ENCODE measurements at regions not wholly inside any gene's neighbourhood (a gene's known extent, or its start where the extent isn't known, plus 50 kb on each side); places are given as distances from the start of the nearest gene placed in this dataset.
"Not testable (repeated sequence)": the region's sequence is repeated elsewhere in the genome, so short reads cannot be mapped to it uniquely, and the experiment has no call there.

DNA sequence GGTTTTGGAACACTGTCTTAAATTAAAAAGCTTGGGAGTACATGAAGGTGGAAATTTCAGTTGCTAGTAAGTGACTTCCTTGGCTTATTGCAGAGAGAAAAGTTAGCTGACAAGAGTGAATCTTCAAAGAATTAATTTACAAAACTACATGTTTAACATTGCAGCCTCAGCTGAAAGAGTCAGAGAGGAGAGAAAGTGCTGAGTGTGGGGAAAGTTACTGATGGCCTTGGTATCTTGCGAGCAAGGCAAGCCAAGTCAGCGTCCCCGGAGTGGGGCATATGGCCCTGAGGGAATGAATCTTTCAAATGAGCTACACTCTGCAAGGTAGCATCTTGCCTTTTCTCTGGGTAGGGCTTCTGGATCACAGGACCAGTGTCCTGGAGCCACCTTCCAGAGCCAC, 131.3 kb downstream of the LPIN1 start:
- no peak for DNase-seq (ENCODE audit: low read depth)

DNA sequence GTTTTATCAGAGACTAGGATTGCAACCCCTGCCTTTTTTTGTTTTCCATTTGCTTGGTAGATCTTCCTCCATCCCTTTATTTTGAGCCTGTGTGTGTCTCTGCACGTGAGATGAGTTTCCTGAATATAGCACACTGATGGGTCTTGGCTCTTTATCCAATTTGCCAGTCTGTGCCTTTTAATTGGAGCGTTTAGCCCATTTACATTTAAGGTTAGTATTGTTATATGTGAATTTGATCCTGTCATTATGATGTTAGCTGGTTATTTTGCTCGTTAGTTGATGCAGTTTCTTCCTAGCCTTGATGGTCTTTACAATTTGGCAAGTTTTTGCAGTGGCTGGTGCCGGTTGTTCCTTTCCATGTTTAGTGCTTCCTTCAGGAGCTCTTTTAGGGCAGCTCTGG, 138.8 kb downstream of the LPIN1 start:
- not testable (repeated sequence) for DNase-seq (ENCODE audit: low read depth)

- DNase-seq (ENCODE audit: low read depth) = not testable (repeated sequence)
Observed at GRCh38 chr2:11886899-11887298, 140.5 kb downstream of the LPIN1 start.

DNA sequence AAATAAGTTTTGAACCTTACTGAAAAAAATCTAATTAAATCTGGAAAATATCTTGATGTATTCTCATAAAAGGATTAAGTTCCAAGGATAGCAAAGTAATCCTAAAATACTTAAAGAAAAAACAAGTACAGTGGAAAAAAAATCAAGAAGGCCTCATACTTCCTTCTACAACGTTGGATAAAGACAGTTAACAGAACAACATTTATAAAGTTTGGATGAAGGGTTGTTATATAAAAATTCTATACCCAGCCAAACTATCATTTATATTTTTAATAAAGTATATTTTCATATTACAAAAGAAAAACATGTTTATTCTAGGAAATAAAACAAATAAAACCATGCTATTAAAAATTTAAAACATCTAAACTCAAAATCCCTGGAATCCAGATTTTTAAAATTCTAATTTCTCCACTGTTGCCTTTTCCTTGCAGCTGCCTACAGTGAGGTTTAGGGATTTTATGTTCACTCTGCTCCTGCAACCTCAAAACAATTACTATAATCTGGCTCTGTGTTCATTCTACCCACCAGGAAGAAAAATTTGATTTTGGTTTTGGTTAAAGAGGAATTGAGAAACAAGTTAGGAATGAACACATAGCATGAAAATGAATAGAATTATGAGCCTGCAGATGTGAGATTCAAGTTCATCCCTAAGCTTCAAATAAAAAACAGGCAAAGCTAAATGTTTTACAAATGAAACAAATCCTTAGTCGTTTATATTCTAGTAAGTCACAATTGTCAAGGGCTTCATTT, 142.8 kb downstream of the LPIN1 start:
- no peak for DNase-seq (ENCODE audit: low read depth)

DNA sequence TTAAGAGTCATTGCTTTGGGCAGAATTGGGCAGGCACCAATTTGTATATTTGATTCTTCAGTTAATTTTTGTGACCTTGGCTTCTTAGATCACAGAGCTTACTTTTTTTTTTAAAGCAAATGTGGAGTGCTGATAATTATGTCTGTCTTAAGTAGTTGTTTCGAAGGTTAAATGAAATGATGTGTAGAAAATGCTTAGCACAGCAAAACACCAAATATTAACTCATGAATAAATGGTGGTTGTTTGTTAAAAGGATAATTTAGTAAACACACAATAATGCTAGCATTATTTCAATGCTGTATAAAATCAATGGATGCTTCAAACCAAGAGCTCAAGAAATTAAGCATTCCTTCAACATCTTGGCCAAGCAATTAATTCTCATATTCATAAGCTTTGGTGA, 143.4 kb downstream of the LPIN1 start:
- no peak for DNase-seq (ENCODE audit: low read depth)

GRCh38 chr2:11891028-11891427, 144.6 kb downstream of the LPIN1 start:
- DNase-seq (ENCODE audit: low read depth) = no peak

DNA sequence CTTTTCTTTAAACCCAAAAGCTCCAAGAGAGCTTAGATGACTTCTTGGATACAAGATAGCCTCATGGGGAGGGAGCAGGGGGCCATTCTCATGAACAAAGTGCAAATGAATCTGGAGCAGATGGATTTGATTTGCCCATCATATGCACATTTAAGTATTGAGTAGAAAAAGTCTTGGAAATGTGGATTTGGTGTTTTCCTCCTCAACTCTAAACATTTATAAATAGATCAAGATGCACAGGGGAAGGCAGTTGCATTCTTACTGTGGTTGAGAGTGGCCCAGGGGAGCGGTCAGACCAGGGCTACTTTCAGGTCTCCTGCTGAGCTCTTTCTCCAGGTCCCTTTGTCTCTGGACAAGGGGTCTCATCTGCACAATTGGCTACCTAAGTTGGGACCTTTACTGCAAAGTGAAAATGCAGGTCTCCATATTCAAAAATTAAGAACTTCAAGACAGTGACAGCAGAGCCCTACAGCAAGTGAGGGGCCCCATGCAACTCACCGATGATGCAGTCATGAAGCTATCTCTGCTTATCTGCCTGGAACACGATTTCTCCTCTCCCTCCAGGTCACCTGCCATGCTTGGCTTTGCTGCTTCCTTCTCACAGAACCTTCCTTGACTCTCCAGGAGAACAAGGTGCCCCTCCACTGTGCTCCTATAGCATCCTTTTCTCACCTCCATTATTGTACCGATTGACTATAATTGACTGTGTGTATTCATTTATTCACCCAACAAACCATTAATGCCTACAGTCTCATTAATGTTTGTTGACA, 145.4 kb downstream of the LPIN1 start:
- DNase-seq (ENCODE audit: low read depth) = no peak

GRCh38 chr2:11896386-11896785, 150.0 kb downstream of the LPIN1 start:
- no peak for DNase-seq (ENCODE audit: low read depth)

DNA sequence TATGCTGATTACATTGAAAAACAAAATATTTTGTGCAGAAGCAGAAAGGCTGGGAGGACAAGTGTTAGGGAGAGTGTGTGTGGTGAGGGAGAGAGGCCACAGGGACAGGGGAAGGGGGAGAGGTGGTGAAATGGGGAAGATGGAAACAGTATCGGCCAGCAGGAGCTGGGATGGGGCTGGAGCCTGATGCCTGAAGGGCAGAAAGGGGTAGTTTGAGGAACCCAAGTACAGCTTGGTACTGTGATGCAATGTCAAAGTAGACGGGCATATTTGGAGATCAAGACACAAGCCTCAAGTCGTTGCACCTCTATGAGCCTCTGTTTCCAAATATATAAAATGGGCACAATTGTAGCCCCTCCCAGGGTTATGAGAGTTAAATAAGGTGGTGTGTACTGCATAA, 152.1 kb downstream of the LPIN1 start:
- DNase-seq (ENCODE audit: low read depth) = no peak

DNA sequence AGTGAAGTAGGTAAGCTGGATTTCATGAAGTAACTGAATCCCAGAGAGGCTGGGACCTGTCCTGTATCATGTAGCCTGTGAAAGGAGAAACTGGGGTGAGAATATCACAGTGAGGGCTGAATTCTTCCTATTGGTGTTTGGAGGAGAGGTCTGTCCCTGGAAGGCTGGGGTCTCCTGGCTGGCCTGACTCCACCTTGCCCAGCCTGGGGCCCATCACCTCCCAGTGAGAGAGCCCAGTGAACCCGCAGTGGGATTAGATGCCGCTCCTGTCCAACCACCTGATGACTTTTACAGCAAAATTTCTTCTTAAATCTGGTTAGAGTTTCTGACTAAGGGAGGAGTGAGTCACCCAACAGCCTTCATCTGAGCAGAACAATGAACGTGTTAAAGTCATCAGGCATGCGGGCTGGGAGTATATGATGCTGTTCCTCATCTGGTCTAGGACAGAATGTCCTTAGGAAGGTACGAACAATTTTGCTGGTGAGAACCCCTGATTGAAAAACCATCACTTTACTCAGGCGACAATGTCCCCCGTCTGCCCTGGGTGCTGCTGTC, 152.9 kb downstream of the LPIN1 start:
- DNase-seq (ENCODE audit: low read depth) = no peak

DNA sequence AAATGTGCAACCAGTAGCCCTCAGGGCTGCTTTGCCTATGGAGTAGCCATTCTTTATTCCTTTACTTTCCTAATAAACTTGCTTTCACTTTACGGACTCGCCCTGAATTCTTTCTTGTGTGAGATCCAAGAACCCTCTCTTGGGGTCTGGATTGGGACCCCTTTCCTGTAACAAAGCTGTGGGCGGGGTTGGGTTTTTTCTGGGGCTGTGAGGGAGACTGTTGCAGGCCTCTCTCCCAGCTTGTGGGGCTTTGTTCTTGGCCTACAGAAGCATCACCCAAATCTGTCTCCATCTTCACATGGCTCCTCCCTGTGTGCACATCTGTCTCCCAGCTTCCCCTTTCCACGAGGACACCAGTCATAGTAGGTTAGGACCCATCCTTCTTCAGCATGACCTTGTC, 154.5 kb downstream of the LPIN1 start:
- not testable (repeated sequence) for DNase-seq (ENCODE audit: low read depth)

GRCh38 chr2:11901351-11902069, 155.1 kb downstream of the LPIN1 start:
- DNase-seq (ENCODE audit: low read depth) = no peak

GRCh38 chr2:11903085-11903606, 156.7 kb downstream of the LPIN1 start:
- no peak for DNase-seq (ENCODE audit: low read depth)

DNA sequence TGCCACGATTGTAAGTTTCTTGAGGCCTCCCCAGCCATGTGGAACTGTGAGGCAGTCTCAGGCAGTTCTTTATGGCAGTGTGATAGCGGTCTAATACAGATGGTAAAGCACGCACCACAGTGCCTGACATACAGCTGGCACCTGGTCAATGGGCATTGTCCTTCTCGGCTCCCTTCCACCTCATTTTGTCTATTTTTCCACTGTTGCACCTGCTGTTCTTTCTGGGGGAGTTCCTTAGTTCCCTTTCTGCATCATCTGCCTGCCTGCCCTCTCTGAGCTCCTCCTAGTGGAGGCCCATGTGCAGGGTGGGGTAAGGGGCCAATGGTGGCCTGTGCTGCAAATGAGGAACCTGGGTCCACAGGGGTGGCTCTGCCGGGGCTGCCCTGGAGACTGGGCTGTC, 157.6 kb downstream of the LPIN1 start:
- no peak for DNase-seq (ENCODE audit: low read depth)

DNA sequence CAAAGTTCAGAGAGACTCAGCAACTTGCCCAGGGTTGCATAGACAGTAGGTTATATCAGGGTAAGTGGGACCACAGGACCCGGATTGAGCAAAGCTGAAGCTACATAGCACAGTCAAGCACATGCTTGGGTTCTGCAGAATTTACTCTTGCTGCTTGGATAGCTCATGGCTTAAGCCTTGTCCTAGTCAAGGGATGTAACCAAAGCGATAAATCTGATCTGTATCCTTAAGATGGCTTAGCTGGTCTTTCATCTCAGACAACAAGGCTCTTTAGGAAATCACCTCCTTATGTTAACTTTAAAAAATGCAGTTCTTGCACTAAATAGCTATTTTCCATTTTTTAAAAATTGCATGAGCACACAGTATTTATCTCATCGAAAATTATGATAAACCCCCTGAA, 158.5 kb downstream of the LPIN1 start:
- no peak for DNase-seq (ENCODE audit: low read depth)

DNA sequence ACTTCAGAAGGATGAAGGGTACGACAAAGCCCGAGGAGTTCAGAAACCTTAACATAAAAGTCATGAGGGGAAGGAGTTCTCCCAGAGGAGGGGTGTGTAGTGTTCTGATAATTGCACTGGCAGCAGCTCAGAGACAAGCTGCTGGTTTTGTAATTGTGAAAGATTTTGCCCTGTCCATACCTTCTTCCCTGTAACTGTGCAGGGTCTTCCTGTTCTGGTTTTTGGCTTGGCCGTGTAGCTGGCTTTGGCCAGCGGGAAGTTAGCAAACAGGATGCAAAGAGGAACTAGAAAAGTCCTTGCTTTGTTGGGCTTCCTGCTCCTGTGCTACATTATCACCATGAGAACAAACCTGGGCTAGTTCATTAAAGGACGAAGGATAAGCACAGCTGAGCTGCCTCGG, 160.8 kb downstream of the LPIN1 start:
- DNase-seq (ENCODE audit: low read depth) = no peak

DNA sequence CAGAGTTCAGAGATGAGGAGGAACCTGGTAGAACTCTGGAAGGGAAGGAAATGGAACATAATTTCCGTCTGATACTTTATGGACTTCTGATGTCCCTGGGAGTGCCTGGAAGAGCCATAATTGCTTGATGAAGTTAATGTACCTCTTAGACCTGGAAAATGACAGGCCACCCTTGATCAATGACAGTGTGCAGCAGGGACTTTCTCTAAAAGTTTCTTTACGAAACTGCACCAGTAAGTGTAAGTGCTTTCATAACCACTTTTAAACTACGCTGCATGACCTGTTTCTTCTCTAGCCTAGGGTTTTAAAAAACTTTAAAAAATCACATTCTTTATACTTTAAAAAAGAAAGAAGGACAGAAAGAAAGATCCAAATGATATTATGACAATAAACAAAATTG, 164.5 kb downstream of the LPIN1 start:
- no peak for DNase-seq (ENCODE audit: low read depth)

GRCh38 chr2:11912980-11913379, 166.5 kb downstream of the LPIN1 start:
- DNase-seq (ENCODE audit: low read depth) = no peak

DNA sequence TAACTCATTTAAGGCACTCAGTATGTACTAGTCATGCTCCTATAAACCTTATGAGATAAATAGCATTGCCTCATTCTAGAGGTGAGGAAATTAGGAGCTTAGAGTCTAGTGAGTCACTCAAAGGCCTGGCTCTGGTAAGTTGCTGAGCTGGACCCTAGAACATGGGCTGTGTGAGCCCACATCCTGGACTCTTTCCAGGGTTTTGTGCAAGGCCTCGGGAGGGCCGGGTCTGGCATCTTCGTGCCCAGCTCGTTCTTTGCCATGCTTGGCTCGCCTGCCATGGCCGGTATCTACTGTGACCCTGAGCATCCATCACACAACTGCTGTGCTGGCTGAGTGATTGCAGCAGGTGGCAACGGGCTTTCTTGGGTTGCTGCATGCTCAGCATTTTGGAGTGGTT, 168.0 kb downstream of the LPIN1 start:
- no peak for DNase-seq (ENCODE audit: low read depth)

- DNase-seq (ENCODE audit: low read depth) = no peak
Observed at GRCh38 chr2:11915650-11916049, 169.2 kb downstream of the LPIN1 start.

DNA sequence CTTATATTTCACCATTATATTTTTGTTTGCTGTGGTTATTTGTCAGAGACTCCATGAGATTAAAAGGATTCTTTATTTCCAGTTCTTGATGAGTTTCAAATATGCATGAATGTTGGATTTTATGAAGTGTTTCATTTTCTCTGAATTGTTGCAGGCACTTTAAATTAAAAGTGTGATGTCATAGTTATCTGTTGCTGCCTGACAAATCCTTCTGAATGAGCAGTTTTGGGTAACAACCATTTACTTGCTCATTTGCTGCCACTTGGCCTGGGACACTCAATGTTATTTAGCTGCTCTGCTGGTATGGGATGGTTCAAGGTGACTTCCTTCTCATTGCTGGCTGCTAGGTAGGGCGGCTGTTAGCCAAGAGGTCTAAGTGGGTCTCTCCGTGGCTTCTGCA, 173.5 kb downstream of the LPIN1 start:
- DNase-seq (ENCODE audit: low read depth) = no peak

- no peak for DNase-seq (ENCODE audit: low read depth)
Observed at GRCh38 chr2:11920993-11921583, 174.7 kb downstream of the LPIN1 start.

All from forelimb muscle (tissue), 1 donor.